Hepatic stellate cell (primary cell): ENCODE measurements at regions not wholly inside any gene's neighbourhood (a gene's known extent, or its start where the extent isn't known, plus 50 kb on each side); places are given as distances from the start of the nearest gene placed in this dataset.

Source experiments
- DNase-seq: peaks from one replicate; pipeline ENCODE4 v3.0.0; 2011; ENCODE audit warnings: low spot score

GRCh38 chr3:193850084-193850619 is 257.1 kb downstream of the OPA1 start:
- DNase-seq: no peak

DNA sequence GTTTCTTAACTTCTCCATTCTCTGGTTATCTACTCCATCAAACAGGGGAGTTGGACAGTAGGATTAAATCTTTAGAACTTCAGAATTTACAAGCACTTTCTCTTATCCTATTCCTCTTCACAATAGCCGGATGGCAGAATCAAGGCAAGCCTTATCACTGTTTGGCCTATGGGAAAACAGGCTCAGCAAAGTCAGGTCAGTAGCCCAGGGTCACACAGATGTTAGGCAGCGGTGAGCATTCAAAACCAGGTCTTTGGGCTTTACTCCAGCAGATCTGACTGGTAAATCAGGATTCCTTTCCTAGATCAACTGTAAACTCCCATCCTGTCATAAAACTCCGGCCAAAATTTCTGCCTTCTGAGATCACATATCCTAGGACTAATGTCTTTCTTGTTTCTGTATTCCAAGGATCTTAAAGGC is 258.4 kb downstream of the OPA1 start:
- no peak for DNase-seq

GRCh38 chr3:193851941-193852674 is 259.1 kb downstream of the OPA1 start:
- DNase-seq: no peak

DNA sequence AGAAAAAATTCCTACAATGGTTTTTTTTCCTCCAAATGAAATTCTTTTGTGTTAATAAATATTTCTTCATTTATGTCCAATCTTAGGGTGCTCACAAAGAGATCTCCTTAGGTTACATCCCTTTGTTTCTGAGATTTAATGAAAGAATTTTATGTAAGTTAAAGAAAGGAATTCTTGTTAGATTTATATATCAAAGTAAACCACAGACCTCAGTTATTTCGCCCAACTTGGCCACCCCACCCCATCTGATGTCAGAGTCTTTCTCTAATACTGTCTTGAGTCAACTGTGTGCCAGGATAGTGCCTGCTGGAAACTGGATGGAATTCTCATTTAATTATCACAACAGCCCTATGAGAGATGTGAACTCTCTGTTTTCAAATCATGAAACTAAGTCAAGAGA is 259.9 kb downstream of the OPA1 start:
- no peak for DNase-seq

DNA sequence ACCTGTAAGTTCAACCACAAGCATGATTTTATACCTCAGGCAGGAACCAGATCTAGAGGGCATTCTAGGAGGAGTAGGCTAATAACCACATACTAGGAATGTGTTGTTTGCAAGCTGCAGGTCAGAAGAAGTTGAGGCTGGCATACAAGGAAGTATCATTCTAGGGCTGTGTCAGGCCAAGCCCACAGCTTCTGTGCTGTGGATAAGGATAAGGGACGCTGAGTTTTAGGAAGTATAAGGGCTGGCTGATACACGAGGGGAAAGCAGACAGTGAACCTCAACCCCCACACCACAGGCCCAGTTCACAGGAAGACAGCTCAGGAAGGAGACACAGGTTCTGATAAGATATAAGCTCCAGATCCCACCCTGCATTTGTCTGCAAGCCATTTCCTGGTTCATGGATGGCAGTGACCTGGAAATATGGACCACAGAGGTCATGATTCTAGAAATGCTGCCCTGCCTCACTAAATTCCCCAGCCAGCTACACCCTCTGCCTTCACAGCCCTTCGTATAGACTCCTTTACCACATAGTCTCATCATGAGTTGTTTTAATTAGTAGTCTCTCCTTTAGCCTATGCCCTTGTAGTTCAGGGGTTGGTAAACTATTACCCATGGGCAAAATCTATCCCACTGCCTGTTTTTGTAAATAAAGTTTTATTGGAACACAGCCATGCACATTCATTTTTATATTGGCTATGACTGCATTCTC is 260.7 kb downstream of the OPA1 start:
- no peak for DNase-seq

DNA sequence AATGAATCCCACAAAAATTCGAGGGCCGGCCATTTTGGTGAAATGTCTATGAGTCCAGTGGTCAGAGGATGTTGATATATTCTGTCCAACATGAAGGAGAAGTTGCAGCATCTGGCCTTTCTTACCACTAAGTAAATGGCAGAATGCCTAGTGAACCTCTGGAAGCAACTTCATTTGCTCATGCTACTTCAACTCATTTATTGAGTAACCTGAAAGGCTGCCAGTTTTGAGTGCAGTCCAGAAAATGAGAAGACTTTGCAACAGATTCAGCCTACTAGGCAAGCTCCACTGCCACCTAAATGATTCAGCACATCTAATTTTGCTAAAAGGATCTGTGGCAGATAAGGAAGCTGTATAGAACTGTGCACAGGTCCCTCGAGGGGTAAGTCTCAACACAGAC is 265.0 kb downstream of the OPA1 start:
- DNase-seq: no peak

GRCh38 chr3:193859195-193859594 is 266.2 kb downstream of the OPA1 start:
- DNase-seq: no peak

GRCh38 chr3:193861012-193861411 is 268.0 kb downstream of the OPA1 start:
- DNase-seq: no peak

- DNase-seq: no peak
Observed at GRCh38 chr3:193862843-193863242, 269.8 kb downstream of the OPA1 start.

- DNase-seq: no peak
Observed at GRCh38 chr3:193863657-193864357, 270.8 kb downstream of the OPA1 start.

- DNase-seq: no peak
Observed at GRCh38 chr3:193865339-193865738, 270.6 kb upstream of the HES1 start.

GRCh38 chr3:193865896-193866480 is 270.0 kb upstream of the HES1 start:
- DNase-seq: no peak

DNA sequence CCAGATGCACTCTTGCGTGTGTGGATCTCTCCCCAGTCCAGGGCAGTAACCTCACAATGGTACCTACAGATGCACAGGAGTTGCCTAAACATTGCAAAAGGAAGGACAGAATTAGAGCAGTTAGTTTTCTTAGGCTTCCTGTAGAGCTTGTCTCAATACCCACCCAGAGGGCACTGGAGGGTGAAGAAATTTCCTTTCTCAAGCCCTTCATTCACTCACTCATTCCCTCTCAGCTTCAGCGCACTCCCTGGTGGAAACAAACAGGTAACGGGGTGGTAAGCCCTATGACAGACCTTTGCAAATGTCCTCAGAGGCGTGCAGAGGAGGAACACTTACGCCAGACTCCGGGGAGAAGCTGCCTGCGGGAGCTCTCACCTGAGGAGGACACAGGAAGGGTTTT is 267.4 kb upstream of the HES1 start:
- no peak for DNase-seq

DNA sequence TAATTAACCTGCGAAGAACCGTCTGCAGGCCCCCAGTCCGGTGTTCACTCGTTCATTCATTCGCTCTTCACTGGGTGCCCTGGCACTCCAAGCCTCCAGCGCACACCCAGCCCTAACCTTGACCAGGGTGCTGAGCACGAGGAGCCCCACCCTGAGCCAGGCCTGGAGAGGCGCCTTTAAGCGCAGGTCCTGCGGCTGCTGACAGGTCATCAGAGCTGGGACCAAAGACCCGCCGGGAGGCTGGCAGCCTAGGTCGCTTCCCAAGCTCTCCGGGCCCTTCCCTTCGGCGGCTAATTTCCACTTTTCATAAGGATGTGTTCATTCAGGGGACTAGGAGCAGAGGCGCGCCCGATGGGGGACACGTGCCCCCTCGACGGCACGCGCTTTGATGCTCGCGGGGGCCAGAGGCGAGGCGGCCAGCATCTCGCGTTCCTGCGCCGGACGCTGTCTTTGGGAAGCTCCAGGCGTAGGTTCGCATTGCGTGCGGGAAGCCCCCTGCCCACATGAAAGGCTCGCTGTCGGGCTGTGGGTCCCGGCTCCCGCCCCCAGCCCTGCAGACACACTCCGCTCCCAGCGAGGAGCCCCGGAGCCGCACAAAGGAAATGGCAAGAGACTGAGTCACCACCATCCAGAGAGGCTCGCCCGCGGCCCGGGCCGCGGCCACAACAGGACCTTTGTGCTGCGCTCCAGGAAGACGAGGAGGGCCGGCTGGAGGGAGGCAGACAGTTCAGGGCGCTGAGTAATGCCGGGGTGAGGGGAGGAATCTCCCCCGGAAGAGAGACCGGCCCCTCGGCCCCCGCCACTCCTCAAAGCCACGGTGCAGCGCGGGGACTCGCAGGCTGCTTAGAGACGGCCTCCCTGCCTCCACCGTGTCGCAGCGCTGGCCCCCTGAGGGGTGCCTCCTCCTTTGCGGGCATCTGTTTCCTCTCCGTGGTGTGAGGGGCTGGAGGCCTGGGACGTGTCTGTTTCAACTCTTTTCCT is 266.4 kb upstream of the HES1 start:
- peak; percentile 92 for DNase-seq

DNA sequence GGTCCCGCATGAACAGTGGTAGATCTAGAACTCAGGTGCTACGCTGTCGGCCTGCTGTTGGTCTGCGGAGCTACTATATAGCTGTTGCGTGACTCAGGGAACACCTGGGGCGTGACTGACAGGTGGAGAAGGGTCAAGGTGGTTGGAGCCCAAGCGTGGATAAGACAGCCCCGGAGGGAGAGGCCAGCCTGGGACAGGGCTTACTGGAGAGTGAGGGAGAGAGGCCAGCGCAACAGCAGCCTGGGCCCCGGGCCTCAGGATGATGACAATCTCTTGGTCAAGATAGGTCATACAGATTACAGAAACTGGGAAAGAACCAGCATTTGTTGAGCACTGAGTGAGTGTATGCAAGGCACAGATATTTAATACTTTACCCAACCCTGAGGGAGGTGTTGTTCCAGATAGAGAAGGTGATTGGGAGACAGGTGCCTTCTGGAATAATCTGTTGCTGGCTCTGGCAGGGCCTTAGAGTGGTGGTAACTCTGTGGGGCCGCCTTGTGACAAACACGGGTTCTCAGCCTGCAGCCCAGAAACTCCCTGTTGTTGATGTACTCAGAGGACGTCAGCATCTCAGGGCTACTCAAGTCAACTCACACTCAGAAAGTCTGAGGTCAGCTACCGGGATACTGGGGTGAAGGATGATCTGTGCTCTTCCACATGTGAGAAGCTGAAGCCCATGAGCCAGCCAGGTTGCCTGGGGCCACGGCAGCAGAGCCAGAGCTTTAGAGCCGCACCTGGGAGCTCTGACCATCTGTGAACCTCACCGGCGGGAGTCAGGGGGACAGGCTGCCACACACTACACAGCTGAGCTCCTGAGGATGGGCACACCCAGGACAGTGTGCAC is 265.4 kb upstream of the HES1 start:
- no peak for DNase-seq

- no peak for DNase-seq
Observed at GRCh38 chr3:193871220-193871485, 264.8 kb upstream of the HES1 start.

- peak; percentile 48 for DNase-seq
Observed at GRCh38 chr3:193872265-193872753, 263.6 kb upstream of the HES1 start.

DNA sequence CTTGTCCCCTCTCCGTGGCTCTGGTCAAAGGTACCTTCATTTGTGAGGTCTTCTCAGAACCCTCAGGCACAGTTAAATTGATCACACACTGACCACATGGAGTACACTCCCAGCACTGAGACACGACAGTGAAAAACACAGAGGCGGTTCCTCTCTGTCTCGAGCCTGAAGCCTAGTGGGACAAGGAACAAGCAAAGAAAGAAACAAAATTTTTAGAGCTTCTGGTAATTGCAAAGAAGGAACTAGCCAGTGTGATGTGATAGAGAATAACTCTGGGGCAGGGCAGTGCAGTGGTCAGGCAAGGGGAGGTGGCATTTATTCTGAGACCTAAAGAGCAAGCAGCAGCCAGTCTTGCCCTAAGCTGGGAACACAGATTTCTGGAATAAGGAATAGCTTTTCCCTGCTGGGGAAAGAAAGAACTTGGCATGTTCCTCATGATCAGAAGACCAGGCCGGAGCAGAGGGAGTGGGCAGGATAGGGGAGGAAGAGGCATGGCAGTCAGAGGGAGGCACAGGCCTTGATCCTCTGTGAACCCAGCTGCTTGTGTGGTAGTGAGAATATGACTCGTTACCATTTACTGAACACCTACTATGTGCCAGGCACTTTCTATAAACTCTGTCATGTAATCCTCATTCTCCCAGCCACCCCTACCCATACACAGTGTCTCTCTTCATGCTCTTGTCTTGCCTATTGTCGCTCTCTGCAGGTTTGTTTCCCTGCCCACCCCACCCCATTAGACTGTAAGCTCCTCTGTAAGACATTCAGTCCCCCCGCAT is 262.3 kb upstream of the HES1 start:
- no peak for DNase-seq

DNA sequence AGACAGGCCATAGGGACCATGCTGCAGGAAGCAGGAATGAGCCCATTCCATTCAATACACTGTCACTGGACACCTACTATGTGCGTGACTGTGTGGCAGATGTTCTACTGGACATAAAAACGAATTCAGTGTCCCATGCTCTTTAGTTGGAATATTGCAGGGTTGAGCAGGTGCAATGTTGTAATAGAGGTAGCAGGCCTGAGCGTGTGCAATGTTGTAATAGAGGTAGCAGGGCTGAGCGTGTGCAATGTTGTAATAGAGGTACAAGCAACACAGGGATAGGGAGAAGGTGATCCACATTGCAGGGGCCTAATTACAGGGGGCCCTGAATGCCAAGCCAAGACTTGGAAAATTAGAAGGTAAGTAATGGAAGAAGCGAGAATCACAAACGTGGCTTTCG is 261.4 kb upstream of the HES1 start:
- no peak for DNase-seq
